GM12892 (cell line): ENCODE measurements at regions not wholly inside any gene's neighbourhood (a gene's known extent, or its start where the extent isn't known, plus 50 kb on each side); places are given as distances from the start of the nearest gene placed in this dataset.

ENCODE experiments used
- POLR2A ChIP-seq: IDR thresholded peaks from 2 replicates; pipeline ENCODE4 v1.6.1; 2011; ENCODE audit warnings: low read depth, low read length, control low read depth
- POLR2AphosphoS5 ChIP-seq: IDR thresholded peaks from 2 replicates; pipeline ENCODE4 v1.6.1; 2011; ENCODE audit warnings: low read depth, low read length, control low read depth

GRCh38 chr2:129810521-129810920 is 168.9 kb upstream of the RAB6C start:
- TF ChIP-seq POLR2A: no peak
- no peak for TF ChIP-seq POLR2AphosphoS5
